Fibroblast of lung (primary cell): ENCODE measurements at regions not wholly inside any gene's neighbourhood (a gene's known extent, or its start where the extent isn't known, plus 50 kb on each side); places are given as distances from the start of the nearest gene placed in this dataset.
"Not testable (repeated sequence)": the region's sequence is repeated elsewhere in the genome, so short reads cannot be mapped to it uniquely, and the experiment has no call there.

Experiments used
- DNase-seq, 2 donors: peaks; one replicate each; pipeline versions ENCODE4 v3.0.0 to v3.0.0-alpha.2; 2010; ENCODE audit warnings: low read depth in 2 of 2
- H2AFZ ChIP-seq: 2 replicates; pipeline ENCODE4 v1.5.1; 2012; ENCODE audit warnings: low read length, control low read depth, inconsistent platforms
- H3K27ac ChIP-seq: 2 replicates; pipeline ENCODE4 v1.5.1; 2011; ENCODE audit warnings: low read length, control low read depth; ENCODE audit not compliant: insufficient read depth
- H3K27me3 ChIP-seq: 2 replicates; pipeline ENCODE4 v1.5.1; 2011; ENCODE audit warnings: mild to moderate bottlenecking, low read length; ENCODE audit not compliant: control insufficient read depth, insufficient read depth
- H3K36me3 ChIP-seq: 2 replicates; pipeline ENCODE4 v1.5.1; 2011; ENCODE audit warnings: low read length; ENCODE audit not compliant: control insufficient read depth, insufficient read depth
- H3K4me1 ChIP-seq: 2 replicates; pipeline ENCODE4 v1.5.1; 2011; ENCODE audit warnings: low read length; ENCODE audit not compliant: control insufficient read depth, insufficient read depth; ENCODE audit errors: extremely low read depth
- H3K4me2 ChIP-seq: 2 replicates; pipeline ENCODE4 v1.5.1; 2011; ENCODE audit warnings: low read length, control low read depth; ENCODE audit not compliant: insufficient read depth; ENCODE audit errors: extremely low read depth
- H3K4me3 ChIP-seq, 4 experiments: fragments of 200-600 bp in 1 of 4; sonication (generic) in 1 of 4; replicated peaks in 1 of 4; 2 replicates each; pipeline ENCODE4 v1.5.1; 2011 to 2016; ENCODE audit warnings: low read length in 4 of 4, low read depth in 3 of 4, mild to moderate bottlenecking in 3 of 4, control low read depth in 2 of 4, inconsistent platforms in 1 of 4, mixed read lengths in 1 of 4; ENCODE audit not compliant: insufficient read depth in 1 of 4; ENCODE audit errors: control extremely low read depth in 1 of 4
- H3K79me2 ChIP-seq: 2 replicates; pipeline ENCODE4 v1.5.1; 2012; ENCODE audit warnings: mild to moderate bottlenecking, low read length, inconsistent platforms; ENCODE audit not compliant: control insufficient read depth, insufficient read depth
- H3K9ac ChIP-seq: 2 replicates; pipeline ENCODE4 v1.5.1; 2011; ENCODE audit warnings: mild to moderate bottlenecking, low read length, control low read depth; ENCODE audit not compliant: insufficient read depth
- H3K9me3 ChIP-seq: 2 replicates; pipeline ENCODE4 v1.5.1; 2012; ENCODE audit warnings: low read depth, low read length; ENCODE audit not compliant: control insufficient read depth, insufficient read depth
- H4K20me1 ChIP-seq: 2 replicates; pipeline ENCODE4 v1.5.1; 2011; ENCODE audit warnings: low read length; ENCODE audit not compliant: control insufficient read depth, insufficient read depth; ENCODE audit errors: extremely low read depth
- EZH2 ChIP-seq: IDR thresholded peaks from 2 replicates; pipeline ENCODE4 v1.5.1; 2012; ENCODE audit warnings: low read length, control low read depth, mild to moderate bottlenecking; ENCODE audit errors: missing control alignments
- TF ChIP-seq, protein P1 (sequence below), 2 donors: IDR thresholded peaks in 1 of 2; conservative IDR thresholded peaks in 1 of 2; 1 replicate in 1 of 2; 2 replicates in 1 of 2; pipeline ENCODE4 v1.5.1; 2011 to 2012; ENCODE audit warnings: low read length in 2 of 2, control low read depth in 1 of 2, inconsistent platforms in 1 of 2, low read depth in 1 of 2, mild to moderate bottlenecking in 1 of 2

DNA sequence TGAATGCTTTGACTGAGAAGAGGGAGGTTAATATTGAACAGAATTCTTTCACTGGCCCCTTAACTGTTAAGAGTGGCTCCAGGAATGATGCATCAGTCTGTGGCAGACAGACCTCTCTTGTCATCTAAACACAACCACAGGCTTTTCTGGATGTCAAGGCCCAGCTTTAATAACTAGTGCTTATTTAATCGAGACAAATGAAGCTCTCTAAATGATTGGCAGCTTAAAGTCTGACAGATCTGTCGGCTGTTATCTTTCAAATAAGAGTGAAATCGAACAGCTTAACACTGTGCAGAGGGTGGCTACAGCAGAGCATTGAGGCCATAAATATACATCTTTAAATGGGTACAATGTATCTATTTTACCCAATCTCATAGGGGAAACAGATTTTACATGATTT, 500.8 kb upstream of the PABPC4L start:
- H3K9ac ChIP-seq: no peak overlapping the region
- DNase-seq: no peak
- TF ChIP-seq, protein P1, sequence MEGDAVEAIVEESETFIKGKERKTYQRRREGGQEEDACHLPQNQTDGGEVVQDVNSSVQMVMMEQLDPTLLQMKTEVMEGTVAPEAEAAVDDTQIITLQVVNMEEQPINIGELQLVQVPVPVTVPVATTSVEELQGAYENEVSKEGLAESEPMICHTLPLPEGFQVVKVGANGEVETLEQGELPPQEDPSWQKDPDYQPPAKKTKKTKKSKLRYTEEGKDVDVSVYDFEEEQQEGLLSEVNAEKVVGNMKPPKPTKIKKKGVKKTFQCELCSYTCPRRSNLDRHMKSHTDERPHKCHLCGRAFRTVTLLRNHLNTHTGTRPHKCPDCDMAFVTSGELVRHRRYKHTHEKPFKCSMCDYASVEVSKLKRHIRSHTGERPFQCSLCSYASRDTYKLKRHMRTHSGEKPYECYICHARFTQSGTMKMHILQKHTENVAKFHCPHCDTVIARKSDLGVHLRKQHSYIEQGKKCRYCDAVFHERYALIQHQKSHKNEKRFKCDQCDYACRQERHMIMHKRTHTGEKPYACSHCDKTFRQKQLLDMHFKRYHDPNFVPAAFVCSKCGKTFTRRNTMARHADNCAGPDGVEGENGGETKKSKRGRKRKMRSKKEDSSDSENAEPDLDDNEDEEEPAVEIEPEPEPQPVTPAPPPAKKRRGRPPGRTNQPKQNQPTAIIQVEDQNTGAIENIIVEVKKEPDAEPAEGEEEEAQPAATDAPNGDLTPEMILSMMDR (conservative IDR thresholded peaks at IDR 0.05 in 1 of 2, IDR thresholded peaks at IDR 0.05 in 1 of 2; ENCODE audit: low read depth in 1 of 2, low read length in 2 of 2): no peak
- no peak for TF ChIP-seq EZH2
- H3K9me3 ChIP-seq: no peaks in the 10 kb centered on the region
- no peaks in the 10 kb centered on the region for H3K27me3 ChIP-seq
- H3K4me3 ChIP-seq: no peak overlapping the region
- H4K20me1 ChIP-seq: no peaks in the 10 kb centered on the region
- H3K36me3 ChIP-seq: no peaks in the 10 kb centered on the region
- no peaks in the 10 kb centered on the region for H3K4me1 ChIP-seq
- no peak overlapping the region for H3K27ac ChIP-seq
- H3K79me2 ChIP-seq: no peaks in the 10 kb centered on the region
- H2AFZ ChIP-seq: no peak overlapping the region
- no peak overlapping the region for H3K4me2 ChIP-seq

DNA sequence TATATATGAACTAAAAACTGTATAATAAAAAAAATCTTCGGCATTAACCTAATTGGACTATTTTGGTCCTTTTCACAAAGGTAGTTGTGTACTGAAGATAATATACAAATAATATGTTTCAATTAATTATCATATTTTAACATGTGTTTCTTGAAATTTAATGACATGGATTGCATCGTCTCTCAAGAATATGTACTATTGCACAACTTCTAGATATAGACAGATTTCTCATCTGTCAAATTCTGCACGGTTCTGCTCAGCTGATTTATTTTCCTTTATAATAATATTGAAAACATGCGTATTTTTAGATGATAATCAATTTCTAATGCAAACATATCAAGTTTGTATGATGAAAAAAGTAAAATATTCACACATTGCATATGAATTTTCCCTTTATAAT, 498.7 kb upstream of the PABPC4L start:
- no peak overlapping the region for H3K27ac ChIP-seq
- no peak overlapping the region for H2AFZ ChIP-seq
- no peaks in the 10 kb centered on the region for H3K9me3 ChIP-seq
- H3K27me3 ChIP-seq: no peaks in the 10 kb centered on the region
- no peaks in the 10 kb centered on the region for H3K79me2 ChIP-seq
- H3K4me2 ChIP-seq: no peak overlapping the region
- no peaks in the 10 kb centered on the region for H3K36me3 ChIP-seq
- TF ChIP-seq, protein P1 (conservative IDR thresholded peaks at IDR 0.05 in 1 of 2, IDR thresholded peaks at IDR 0.05 in 1 of 2; ENCODE audit: low read depth in 1 of 2, low read length in 2 of 2): no peak
- no peak for TF ChIP-seq EZH2
- no peaks in the 10 kb centered on the region for H3K4me1 ChIP-seq
- no peak for DNase-seq
- H4K20me1 ChIP-seq: no peaks in the 10 kb centered on the region
- no peak overlapping the region for H3K9ac ChIP-seq
- H3K4me3 ChIP-seq: no peak overlapping the region

DNA sequence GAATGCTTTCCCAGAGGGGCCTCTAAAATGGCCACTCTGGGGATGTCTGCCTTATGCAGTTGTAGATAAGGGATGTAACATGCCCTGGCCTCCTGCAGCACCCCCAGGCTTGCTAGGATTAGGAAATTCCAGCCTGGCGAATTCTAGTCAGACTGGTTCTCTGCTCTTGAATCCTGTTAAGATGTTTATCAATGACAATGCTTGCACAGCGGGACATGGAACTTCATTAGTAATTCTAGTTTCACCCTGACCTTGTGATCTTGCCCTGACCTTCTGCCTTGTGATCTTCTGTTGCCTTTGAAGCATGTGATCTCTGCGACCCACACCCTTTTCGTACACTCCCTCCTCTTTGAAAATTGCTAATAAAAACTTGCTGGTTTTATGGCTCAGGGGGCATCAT, 497.2 kb upstream of the PABPC4L start:
- H3K27ac ChIP-seq, H3K9ac ChIP-seq, H3K4me2 ChIP-seq, H3K79me2 ChIP-seq, H3K4me3 ChIP-seq, H3K27me3 ChIP-seq, H3K4me1 ChIP-seq, H4K20me1 ChIP-seq, DNase-seq, H3K9me3 ChIP-seq, H2AFZ ChIP-seq, H3K36me3 ChIP-seq: not testable (repeated sequence)

DNA sequence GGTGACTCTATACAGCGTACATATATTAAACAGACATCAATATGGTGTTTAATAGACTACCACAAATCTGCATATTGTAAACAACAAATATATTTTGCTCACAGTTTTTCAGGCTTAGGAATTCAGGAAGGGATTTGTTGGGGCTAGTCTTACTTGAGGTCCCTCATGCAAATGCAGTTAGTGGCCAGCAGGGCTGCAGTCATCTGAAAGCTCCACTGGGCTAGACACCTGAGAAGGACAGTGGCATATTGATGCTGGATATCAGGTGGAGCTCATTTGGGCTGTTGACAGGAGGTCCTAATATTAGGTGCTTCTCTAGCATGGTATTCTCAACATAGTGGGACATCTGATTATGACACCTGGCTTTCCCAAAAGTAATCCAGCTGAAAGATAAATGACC, 493.8 kb upstream of the PABPC4L start:
- Histone ChIP-seq H3K79me2 (no peaks in the 10 kb centered on the region), H3K4me3 (no peak overlapping the region), H3K27me3 (no peaks in the 10 kb centered on the region), H3K4me2 (no peak overlapping the region), H3K27ac (no peak overlapping the region), H3K9me3 (no peaks in the 10 kb centered on the region), H4K20me1 (no peaks in the 10 kb centered on the region), H2AFZ (no peak overlapping the region), H3K9ac (no peak overlapping the region), H3K4me1 (no peaks in the 10 kb centered on the region), H3K36me3 (no peaks in the 10 kb centered on the region)
- TF ChIP-seq EZH2: no peak
- DNase-seq: no peak
